HEK293T (cell line): ENCODE measurements at regions not wholly inside any gene's neighbourhood (a gene's known extent, or its start where the extent isn't known, plus 50 kb on each side); places are given as distances from the start of the nearest gene placed in this dataset.

Source experiments
- CTCF ChIA-PET: fragments of 350-600 bp; formaldehyde crosslinking; extraction: SDS; loops from one replicate; lab custom pipeline; 2021; ENCODE audit warnings: antibody characterized with exemption, inconsistent platforms; lab: Yijun Ruan, JAX
- POLR2A ChIA-PET: fragments of 350-600 bp; formaldehyde crosslinking; extraction: SDS; loops from one replicate; lab custom pipeline; 2020; ENCODE audit warnings: antibody characterized with exemption, inconsistent platforms; lab: Yijun Ruan, JAX
- DNase-seq: peaks from one replicate; pipeline ENCODE4 v3.0.0; 2012; ENCODE audit warnings: mixed read lengths; ENCODE audit errors: extremely low spot score
- ARNT ChIP-seq: fragments of 450-650 bp; IDR thresholded peaks from 2 replicates; pipeline ENCODE4 v1.6.1; 2017; ENCODE audit warnings: mild to moderate bottlenecking
- BHLHE40 ChIP-seq: fragments of 450-650 bp; IDR thresholded peaks from 2 replicates; pipeline ENCODE4 v1.6.1; 2016; ENCODE audit warnings: mild to moderate bottlenecking, moderate library complexity, borderline replicate concordance
- CTBP1 ChIP-seq: fragments of 450-650 bp; IDR thresholded peaks from 2 replicates; pipeline ENCODE4 v1.6.1; 2016; ENCODE audit warnings: borderline replicate concordance
- ELF4 ChIP-seq: fragments of 450-650 bp; IDR thresholded peaks from 2 replicates; pipeline ENCODE4 v1.6.1; 2017; ENCODE audit warnings: antibody characterized with exemption
- FOXA1 ChIP-seq: fragments of 450-650 bp; IDR thresholded peaks from 2 replicates; pipeline ENCODE4 v1.6.1; 2016; ENCODE audit warnings: mild to moderate bottlenecking
- FOXK2 ChIP-seq: fragments of 450-650 bp; IDR thresholded peaks from 2 replicates; pipeline ENCODE4 v1.6.1; 2016; ENCODE audit warnings: mild to moderate bottlenecking
- FOXM1 ChIP-seq: fragments of 450-650 bp; IDR thresholded peaks from 2 replicates; pipeline ENCODE4 v1.6.1; 2017; ENCODE audit warnings: mild to moderate bottlenecking, borderline replicate concordance
- HDGF ChIP-seq: fragments of 450-650 bp; IDR thresholded peaks from 2 replicates; pipeline ENCODE4 v1.6.1; 2017; ENCODE audit warnings: antibody characterized with exemption, borderline replicate concordance
- L3MBTL2 ChIP-seq: fragments of 450-650 bp; conservative IDR thresholded peaks from 2 replicates; pipeline ENCODE4 v1.6.1; 2016; ENCODE audit warnings: mild to moderate bottlenecking
- LEF1 ChIP-seq: fragments of 450-650 bp; IDR thresholded peaks from 2 replicates; pipeline ENCODE4 v1.6.1; 2017; ENCODE audit warnings: mild to moderate bottlenecking, borderline replicate concordance
- NFRKB ChIP-seq: fragments of 450-650 bp; IDR thresholded peaks from 2 replicates; pipeline ENCODE4 v1.6.1; 2016; ENCODE audit warnings: mild to moderate bottlenecking, moderate library complexity
- SP1 ChIP-seq: fragments of 450-650 bp; IDR thresholded peaks from 2 replicates; pipeline ENCODE4 v1.6.1; 2017
- SUZ12 ChIP-seq: fragments of 450-650 bp; IDR thresholded peaks from 2 replicates; pipeline ENCODE4 v1.6.1; 2016; ENCODE audit warnings: mild to moderate bottlenecking
- TARDBP ChIP-seq: fragments of 450-650 bp; IDR thresholded peaks from 2 replicates; pipeline ENCODE4 v1.6.1; 2016
- ZNF384 ChIP-seq: fragments of 450-650 bp; IDR thresholded peaks from 2 replicates; pipeline ENCODE4 v1.6.1; 2016
- TF ChIP-seq, protein P1 (sequence below): fragments of 450-650 bp; IDR thresholded peaks from 2 replicates; pipeline ENCODE4 v1.6.1; 2016

DNA sequence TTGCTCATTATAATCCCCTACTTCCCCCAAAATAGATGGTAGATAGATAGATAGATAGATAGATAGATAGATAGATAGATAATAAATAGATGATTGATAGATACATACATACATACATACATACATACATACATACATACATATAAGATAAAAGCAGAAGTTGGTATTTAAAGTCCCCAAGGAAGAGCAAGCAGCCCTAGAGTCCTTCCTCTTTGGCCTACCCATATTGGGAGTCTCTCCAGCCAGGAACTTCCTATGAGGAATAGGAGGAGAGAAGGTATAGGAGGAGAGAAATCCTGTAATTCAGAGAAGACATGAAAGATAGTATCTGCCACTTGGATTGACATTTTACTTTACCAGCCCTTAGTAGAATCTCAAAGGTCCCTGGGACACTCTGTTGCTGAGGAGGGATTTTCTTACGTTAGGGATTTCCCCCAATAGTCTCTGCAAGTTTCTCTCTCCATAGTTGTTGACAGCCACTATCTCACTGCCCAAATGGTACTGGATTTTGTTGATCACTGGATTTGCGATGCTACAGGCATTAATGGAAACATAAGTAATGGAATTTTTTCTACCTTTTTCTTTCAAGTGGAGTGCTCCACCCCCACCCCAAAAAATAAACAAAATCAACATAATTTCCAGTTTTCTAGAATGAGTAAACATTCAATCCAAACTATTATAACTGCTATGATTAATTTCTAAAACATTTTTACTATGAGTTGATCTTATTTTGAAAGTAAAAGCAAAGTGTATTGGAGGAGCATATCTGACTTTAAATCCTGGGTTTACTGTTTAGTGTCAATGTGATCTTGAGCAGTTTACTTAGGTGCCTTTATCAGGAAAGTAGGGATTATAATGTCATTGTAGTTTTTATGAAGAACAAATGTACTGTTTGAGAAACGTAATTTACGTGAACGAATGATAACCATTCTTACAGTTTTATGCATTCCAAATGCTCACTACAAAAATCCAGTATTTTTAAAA lies 93.2 kb upstream of the TNFSF4 start:
- TF ChIP-seq FOXM1 (no peak), HDGF (no peak), FOXA1 (no peak), LEF1 (no peak), ZNF384 (no peak), ELF4 (no peak)
- TF ChIP-seq, protein P1, sequence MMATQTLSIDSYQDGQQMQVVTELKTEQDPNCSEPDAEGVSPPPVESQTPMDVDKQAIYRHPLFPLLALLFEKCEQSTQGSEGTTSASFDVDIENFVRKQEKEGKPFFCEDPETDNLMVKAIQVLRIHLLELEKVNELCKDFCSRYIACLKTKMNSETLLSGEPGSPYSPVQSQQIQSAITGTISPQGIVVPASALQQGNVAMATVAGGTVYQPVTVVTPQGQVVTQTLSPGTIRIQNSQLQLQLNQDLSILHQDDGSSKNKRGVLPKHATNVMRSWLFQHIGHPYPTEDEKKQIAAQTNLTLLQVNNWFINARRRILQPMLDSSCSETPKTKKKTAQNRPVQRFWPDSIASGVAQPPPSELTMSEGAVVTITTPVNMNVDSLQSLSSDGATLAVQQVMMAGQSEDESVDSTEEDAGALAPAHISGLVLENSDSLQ, result no peak
- ChIA-PET CTCF (no interaction called here), POLR2A (no interaction called here)
- no peak for DNase-seq

DNA sequence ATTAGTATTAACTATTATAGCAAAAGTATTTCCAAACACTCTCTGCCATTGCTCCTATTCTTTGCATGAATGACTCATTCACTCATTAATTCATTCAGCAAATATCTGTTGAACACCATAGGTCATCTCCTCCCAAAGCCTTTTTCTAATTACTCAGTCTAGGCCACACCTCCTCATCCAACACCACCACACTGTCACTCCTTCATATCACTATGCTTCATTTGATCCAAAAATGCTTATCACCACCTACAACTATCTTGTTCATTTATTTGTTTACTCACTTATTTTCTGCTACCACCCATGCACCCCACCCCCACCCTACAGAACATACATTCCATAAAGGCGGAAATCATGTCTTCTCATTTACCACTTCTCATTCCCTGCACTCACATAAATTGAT lies 94.4 kb upstream of the TNFSF4 start:
- TF ChIP-seq BHLHE40, result no peak
- no peak for TF ChIP-seq CTBP1
- TF ChIP-seq, protein P1, result no peak
- no peak for TF ChIP-seq ZNF384
- no peak for TF ChIP-seq LEF1
- no peak for TF ChIP-seq SUZ12
- TF ChIP-seq TARDBP, result no peak
- TF ChIP-seq NFRKB, result no peak
- TF ChIP-seq FOXM1, result no peak
- TF ChIP-seq L3MBTL2, result no peak
- no peak for TF ChIP-seq FOXK2
- no peak for TF ChIP-seq FOXA1
- no peak for TF ChIP-seq SP1
- TF ChIP-seq HDGF, result no peak
- TF ChIP-seq ELF4, result no peak
- ChIA-PET POLR2A (no interaction called here), CTCF (no interaction called here)
- no peak for DNase-seq

DNA sequence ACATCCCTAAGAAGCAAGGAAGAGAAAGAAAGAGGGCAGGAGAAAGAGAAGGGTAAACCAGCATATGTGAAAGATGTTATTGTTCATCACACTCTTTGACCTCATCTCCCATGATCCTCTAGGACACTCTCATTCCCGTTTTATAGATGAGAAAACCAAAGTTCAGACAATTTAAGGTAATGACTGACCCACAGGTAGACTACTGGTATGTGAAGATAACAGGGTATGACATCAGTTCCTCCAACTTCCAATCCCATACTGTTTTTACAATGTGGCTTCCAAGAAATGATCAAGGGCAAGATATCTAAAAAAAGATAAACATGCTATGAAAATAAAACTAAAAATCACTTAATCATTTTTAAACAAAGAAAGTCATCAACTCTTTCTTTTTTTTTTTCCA lies 95.2 kb upstream of the TNFSF4 start:
- no peak for TF ChIP-seq NFRKB
- TF ChIP-seq SUZ12, result no peak
- TF ChIP-seq CTBP1, result no peak
- TF ChIP-seq FOXM1, result no peak
- no peak for TF ChIP-seq ARNT
- no peak for TF ChIP-seq L3MBTL2
- TF ChIP-seq ZNF384, result no peak
- no peak for TF ChIP-seq ELF4
- no peak for TF ChIP-seq SP1
- TF ChIP-seq, protein P1, result no peak
- TF ChIP-seq FOXK2, result no peak
- TF ChIP-seq BHLHE40, result no peak
- TF ChIP-seq TARDBP, result no peak
- TF ChIP-seq FOXA1, result no peak
- TF ChIP-seq LEF1, result no peak
- no peak for TF ChIP-seq HDGF

DNA sequence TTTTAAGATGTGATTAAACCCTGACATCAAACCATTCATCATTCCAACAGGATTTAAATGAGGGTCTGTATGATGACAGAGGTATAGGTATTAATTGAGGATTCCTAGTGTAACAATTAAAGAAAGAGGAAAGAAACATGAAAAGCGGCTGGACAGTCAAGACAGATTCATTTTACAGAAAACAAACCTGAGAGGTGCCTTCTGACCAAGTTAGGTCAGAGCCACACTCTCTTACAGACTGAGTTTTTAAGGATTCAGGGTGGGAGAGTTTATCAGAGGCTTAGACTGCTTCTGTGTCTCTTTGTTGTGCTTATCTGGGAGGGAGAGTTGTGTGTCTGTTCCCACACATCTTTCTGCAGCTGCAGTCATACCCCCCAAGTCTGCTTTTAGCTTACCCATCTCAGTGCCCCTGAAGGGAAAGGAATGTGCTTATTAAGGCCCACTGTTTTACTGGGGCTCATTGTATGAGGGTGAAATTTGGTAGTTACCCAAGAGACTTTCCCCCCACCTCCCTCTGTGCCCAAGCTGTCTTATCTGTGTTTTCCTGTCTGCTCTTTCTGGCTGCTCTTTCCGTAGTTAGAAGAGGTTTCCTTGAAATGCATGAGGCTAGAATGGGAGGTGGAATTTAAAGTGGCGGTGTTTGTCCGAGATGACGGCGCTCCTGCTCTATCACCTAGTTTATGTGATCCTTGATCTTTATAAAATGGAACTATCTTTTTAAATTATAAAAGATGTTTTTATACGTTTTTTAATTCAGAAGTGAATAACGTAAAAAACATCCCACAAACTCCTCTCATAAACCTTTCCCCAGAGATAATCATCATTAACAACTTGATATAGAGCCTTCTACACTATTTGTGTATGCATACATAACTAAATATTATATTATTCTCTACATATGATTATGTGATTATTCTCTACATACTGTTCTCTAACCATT lies 96.0 kb upstream of the TNFSF4 start:
- TF ChIP-seq, protein P1, result no peak
- TF ChIP-seq SUZ12 (no peak), NFRKB (no peak), ZNF384 (no peak), L3MBTL2 (no peak), FOXA1 (no peak), SP1 (no peak), LEF1 (no peak), HDGF (no peak)
- no peak for DNase-seq
- ChIA-PET CTCF (no interaction called here), POLR2A (no interaction called here)

More for the DNA sequence above, 95.2 kb upstream of the TNFSF4 start:
- ChIA-PET POLR2A (no interaction called here), CTCF (no interaction called here)
- DNase-seq, result no peak

DNA sequence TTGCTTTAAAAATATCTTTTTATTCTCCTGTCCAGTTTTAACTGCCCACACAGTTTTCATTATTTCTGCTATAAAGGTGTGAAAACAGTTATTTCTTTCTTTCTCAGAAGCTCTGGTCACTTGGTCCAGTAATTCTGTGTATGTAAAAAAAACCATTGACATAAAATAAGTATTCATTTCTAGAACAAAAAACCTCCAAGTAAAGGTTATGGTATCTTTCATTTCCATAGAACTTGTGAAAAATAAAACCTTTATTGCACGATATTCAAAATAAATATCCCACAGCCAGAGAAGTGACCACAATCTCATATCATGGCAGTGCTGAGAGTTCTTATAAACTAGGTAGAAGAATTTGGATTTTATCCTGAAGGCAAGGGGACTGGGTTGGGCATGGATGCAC lies 96.9 kb upstream of the TNFSF4 start:
- ChIA-PET POLR2A (no interaction called here), CTCF (no interaction called here)
- DNase-seq, result no peak
- TF ChIP-seq ZNF384 (no peak), SUZ12 (no peak), ARNT (no peak), FOXM1 (no peak), SP1 (no peak), ELF4 (no peak), HDGF (no peak), LEF1 (no peak), FOXK2 (no peak), NFRKB (no peak), TARDBP (no peak), L3MBTL2 (no peak), BHLHE40 (no peak)
- TF ChIP-seq, protein P1, result no peak
